ENCODE measurements at regions not wholly inside any gene's neighbourhood (a gene's known extent, or its start where the extent isn't known, plus 50 kb on each side); places are given as distances from the start of the nearest gene placed in this dataset.

GRCh38 chr4:154677300-154677699 is 64.8 kb upstream of the FGG start:
- DNase-seq, result no peak

- no peak for DNase-seq
Observed at GRCh38 chr4:154677923-154678322, 65.5 kb upstream of the FGG start.

- DNase-seq, result no peak
Observed at GRCh38 chr4:154683956-154684681, 59.7 kb upstream of the LRAT start.

DNA sequence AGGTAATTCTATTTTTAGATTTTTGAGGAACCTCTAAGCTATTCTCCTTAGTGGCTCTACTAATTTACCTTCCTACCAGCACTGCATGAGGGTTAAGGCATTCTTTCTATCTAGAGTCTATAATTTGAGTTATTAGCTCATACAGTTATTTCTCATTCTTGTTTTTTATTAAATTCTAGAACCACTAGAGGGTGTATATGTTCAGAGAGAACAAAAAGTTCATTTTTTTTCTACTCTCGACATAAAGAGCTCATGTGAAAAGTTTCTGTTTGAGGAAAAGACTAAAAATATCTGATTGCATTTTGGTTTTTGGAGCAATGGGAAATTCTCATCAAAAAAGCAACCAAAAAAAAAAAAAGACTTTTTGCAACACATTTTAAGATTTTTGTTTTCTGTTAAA is 57.0 kb upstream of the LRAT start:
- peak; percentile 6 to 32 for DNase-seq

GRCh38 chr4:154687840-154688239 is 56.0 kb upstream of the LRAT start:
- DNase-seq, result no peak

DNA sequence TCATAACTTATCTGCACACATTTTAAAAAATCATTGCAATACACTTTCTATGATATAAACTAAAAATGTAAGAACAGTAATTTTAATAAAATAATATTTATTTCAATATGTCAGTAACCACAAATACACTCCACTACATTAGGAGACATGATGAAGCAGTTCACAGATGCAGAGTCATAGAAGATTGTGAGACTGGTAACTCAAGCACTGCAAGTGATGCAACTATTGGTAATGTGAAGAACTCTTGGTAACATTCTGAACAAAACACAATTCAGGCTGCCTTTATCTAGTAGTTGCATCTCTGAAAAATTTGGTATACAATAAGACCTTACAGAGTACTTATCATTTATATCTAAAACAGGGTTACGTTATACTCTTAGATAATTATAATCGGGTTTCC is 52.6 kb upstream of the LRAT start:
- DNase-seq, result no peak

GRCh38 chr4:154692304-154692818 is 51.4 kb upstream of the LRAT start:
- DNase-seq, result no peak
